GM12875 (cell line): ENCODE measurements at regions not wholly inside any gene's neighbourhood (a gene's known extent, or its start where the extent isn't known, plus 50 kb on each side); places are given as distances from the start of the nearest gene placed in this dataset.

Experiments used
- H3K4me3 ChIP-seq: one replicate; pipeline ENCODE4 v1.5.1; 2011; ENCODE audit warnings: low read depth, low read length, control low read depth
- TF ChIP-seq, protein P1 (sequence below): IDR thresholded peaks from 2 replicates; pipeline ENCODE4 v1.5.1; 2011; ENCODE audit warnings: low read depth, mild to moderate bottlenecking, control low read depth, inconsistent platforms, low read length, moderate library complexity, borderline replicate concordance; ENCODE audit not compliant: insufficient read depth

DNA sequence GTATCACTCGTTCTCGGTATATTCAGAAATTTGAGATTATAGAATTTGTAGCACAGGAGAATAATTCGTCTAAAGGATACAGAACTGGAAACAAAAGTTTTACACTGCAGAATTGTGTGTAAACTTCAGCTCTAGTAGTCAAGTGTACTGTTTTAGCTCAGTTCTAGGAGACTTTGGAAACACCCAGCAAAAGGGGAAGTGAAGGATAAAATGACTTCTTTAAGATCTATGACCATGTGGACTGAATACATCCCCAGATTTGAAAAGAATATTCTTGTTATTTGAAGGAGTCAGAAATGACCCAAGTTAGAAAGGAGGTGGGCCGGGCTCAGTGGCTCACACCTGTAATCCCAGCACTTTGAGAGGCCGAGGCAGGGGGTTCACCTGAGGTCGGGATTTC, 174.0 kb upstream of the FOXQ1 start:
- TF ChIP-seq, protein P1, sequence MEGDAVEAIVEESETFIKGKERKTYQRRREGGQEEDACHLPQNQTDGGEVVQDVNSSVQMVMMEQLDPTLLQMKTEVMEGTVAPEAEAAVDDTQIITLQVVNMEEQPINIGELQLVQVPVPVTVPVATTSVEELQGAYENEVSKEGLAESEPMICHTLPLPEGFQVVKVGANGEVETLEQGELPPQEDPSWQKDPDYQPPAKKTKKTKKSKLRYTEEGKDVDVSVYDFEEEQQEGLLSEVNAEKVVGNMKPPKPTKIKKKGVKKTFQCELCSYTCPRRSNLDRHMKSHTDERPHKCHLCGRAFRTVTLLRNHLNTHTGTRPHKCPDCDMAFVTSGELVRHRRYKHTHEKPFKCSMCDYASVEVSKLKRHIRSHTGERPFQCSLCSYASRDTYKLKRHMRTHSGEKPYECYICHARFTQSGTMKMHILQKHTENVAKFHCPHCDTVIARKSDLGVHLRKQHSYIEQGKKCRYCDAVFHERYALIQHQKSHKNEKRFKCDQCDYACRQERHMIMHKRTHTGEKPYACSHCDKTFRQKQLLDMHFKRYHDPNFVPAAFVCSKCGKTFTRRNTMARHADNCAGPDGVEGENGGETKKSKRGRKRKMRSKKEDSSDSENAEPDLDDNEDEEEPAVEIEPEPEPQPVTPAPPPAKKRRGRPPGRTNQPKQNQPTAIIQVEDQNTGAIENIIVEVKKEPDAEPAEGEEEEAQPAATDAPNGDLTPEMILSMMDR: no peak
- H3K4me3 ChIP-seq: no peak overlapping the region

DNA sequence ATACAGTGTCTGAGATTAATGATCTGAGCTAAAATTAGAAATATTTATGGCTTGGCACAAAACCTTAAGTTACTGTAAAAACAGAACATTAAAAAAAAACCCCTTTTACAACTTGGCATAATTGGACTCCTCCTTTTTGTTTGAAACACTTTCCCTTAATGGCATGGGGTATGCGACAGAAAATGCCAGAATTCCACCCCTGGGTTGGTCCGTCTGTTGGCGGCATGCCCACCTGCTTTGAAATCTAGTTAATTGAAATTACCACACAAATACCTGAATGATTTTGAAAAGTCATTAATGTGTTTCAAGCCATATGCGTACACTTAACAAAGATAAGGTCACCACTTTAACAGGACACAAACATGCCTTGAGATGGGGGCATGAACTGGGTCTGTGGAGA, 175.1 kb upstream of the FOXQ1 start:
- H3K4me3 ChIP-seq: no peak overlapping the region
- TF ChIP-seq, protein P1: no peak

DNA sequence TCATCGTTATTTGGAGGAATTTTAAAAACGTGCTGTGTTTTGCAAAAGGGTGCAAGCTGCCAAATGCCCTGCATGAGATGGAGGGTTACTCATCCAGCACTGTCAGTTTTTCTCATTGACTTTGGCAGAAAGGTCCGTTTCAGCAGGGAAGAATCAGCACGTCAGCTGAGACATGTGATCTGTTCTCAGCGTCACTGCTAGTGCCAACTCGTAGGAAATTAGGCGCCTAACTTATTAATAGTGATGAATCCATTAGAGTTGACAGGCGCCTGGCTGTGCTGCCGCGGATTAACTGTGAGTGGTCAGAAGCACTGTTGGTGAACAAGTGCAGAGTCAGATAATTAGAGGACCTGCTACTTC, 175.5 kb upstream of the FOXQ1 start:
- H3K4me3 ChIP-seq: no peak overlapping the region
- TF ChIP-seq, protein P1: no peak

DNA sequence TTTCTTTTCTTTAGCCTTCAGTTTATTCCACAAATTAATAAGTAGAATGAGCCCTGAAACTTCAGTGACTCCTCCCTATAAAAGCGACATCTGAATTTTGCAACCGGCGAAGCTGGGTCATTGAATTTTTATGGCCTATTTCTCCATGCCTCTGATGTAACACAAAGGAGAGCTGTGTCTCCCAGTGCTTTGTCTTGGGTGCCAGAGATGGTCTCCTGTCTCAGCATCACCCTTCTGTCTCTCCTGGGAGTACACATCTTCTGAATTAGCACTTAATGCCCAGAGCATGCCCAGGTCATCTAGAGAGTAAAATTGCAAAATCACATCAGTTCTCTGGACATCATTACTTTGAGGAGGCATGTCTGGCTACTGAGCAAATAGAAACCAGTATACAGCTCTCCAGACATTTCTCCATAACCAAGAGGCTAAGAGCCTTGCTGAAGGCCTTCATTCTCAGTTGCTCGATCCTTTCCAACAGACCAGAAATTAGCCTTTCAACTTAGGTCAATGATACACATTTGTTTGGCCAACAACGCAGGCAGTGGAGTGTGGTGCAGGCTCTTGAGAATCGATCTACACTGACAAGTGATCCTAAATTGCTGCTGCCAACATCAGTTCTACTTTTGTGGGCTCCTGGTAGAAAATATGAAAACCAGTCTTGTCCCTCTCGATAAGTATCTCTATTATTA, 176.0 kb upstream of the FOXQ1 start:
- no peak overlapping the region for H3K4me3 ChIP-seq
- TF ChIP-seq, protein P1: no peak

DNA sequence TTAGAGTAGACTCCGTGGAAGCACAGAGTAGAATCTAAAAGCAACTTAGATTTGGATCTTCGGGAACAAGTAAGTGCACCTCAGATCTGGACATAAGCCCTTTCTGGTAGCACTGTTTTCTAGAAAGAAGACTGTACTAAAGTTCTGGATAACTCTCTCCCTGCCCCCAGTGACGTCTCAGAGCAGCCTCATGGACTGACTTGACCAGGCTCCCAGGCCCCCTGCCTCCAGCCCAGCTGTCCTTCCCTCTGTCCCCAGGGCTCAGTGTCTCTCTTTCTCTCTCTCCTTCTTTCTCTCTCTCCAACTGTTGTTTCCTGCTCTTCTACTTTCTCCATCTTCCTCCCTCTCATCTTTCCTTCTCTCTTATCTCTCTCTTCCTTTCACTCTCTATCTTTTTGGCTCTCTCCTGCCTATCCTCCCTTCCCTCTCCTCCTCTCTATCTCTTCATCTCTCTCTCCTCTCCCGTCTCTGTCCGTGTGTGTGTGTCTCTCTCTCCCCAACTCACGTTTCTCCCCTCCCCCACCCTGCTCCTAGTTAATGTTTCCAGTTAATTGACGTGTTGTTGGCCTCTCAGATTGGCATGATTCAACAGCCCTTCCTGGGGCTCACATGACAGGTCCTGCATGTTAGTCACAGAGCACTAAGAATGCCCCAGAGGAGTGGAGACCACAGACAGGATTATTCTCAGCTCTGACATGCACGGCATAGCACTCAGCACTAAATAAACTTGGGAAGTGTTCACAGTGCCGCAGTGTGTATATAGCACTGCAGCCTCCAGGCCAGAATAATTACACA, 180.4 kb upstream of the FOXQ1 start:
- TF ChIP-seq, protein P1: no peak
- H3K4me3 ChIP-seq: no peak overlapping the region

DNA sequence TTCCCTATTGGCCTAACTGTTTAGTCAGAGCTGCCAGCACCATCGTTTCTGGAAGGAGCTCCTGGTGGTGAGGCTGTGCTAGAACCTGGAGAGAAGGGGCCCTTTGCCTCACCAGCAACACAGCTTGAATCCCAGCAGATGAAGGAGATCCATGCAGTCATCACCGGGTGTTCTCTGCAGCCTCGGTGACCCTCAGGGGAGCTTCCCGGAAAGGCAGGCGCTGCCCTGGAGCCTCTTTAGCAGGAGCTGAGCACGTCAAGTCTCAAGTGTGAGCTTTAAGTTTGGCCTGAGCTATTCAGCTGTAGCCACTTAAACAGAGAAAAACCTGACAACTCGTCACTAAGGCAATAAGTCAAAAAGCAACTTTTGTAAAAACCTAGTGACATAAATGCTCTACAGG, 181.2 kb upstream of the FOXQ1 start:
- TF ChIP-seq, protein P1: no peak
- H3K4me3 ChIP-seq: no peak overlapping the region

DNA sequence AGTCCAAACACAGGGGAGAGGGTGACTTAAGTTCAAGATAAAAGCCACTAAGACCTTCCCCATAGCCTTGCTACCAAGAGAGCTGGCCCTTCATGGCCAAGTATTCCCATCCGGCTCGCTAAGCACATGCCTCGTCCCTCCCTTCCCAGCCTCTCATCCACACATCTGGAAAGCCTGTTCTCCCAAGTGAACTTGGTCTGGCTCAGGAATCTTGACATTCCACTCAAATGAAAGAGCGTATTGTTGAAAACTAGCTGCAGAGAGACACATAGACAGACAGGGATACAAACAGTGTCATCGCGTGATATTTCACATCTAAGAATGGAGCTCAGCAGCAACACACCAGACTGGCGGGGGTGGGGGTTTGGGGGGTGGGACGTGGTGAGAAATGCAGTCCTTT, 182.8 kb upstream of the FOXQ1 start:
- TF ChIP-seq, protein P1: no peak

More for the DNA sequence above, 182.8 kb upstream of the FOXQ1 start:
- no peak overlapping the region for H3K4me3 ChIP-seq
